Activated CD4-positive, alpha-beta T cell treated with anti-CD3 and anti-CD28 coated beads for 1 hour (primary cell): ENCODE measurements at regions not wholly inside any gene's neighbourhood (a gene's known extent, or its start where the extent isn't known, plus 50 kb on each side); places are given as distances from the start of the nearest gene placed in this dataset.

Source experiments
- DNase-seq: peaks from one replicate; pipeline ENCODE4 v3.0.0-alpha.2; 2020

DNA sequence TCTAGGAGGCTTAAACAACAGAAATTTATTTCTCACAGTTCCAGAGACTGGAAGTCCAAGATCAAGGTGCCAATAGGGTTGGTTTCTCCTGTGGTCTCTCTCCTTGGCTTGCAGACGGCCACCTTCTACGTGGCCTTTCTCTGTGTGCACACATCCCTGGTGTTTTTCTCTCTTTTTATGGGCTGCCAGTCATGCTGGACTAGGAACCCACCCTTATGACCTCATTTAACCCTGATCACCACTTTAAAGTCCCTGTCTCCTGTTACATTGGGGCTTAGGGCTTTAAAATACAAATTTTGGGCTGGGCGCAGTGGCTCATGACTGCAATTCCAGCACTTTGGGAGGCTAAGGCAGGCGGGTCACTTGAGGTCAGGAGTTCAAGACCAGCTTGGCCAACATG, 157.1 kb downstream of the TLE1 start:
- no peak for DNase-seq

DNA sequence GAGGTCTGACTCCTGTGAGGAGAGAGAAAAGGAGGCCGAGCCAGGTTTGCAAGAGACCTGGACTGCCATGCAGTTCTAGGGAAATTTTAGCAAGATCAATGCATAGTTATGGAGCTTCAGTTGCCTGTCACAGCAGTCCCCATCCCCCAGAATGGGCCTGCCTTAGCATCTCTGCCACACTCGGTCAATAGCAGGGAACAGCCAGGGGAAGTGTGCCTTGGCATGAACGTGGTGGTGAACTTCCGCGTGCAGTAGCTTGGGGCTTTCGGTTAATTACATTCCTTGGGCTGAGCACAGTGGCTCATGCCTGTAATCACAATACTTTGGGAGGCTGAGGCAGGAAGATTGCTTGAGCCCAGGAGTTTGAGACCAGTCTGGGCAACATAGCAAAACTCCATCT, 157.8 kb downstream of the TLE1 start:
- DNase-seq, result no peak

DNA sequence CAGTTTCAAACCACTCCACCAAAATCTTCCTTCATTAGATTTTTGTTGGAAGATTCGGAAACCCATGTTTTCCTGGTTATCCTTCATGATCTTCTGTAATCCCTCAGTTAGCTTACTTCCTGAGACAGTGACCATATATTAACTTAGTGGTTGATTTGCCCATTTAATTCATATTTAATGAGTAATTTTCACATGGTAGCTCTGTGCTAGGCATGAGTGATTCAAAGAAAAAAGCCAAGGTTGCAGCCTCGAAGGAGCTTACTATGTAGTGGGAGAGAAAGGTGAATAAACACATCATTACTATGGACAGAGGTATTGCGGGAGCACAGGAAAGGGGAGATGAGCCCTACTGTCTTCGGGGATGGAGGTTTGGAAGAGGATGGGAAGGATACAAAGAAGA, 158.5 kb downstream of the TLE1 start:
- no peak for DNase-seq

DNA sequence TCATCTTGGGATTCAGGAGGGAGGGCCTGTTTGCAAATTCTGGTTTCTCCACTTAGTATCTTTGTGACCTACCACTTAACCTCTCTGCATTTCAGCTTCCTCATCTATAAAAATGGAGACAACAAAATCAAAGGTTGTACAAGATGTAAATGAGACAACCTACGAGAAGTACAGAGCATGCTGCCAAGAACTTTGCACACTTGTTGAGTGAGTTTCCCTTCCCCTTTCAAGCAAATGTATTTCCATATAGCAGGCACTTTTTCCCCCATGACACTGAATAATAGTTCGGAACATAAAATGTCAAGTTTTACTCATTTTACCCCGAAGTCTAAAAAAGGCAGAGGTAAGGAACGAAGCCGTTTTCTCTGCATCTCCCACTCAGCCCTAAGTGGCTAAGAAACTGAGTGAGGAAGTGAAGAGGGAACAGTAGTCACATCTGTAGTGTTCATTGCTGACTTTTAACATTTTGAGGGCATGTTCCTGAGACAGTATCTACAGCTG, 159.0 kb downstream of the TLE1 start:
- DNase-seq, result no peak

DNA sequence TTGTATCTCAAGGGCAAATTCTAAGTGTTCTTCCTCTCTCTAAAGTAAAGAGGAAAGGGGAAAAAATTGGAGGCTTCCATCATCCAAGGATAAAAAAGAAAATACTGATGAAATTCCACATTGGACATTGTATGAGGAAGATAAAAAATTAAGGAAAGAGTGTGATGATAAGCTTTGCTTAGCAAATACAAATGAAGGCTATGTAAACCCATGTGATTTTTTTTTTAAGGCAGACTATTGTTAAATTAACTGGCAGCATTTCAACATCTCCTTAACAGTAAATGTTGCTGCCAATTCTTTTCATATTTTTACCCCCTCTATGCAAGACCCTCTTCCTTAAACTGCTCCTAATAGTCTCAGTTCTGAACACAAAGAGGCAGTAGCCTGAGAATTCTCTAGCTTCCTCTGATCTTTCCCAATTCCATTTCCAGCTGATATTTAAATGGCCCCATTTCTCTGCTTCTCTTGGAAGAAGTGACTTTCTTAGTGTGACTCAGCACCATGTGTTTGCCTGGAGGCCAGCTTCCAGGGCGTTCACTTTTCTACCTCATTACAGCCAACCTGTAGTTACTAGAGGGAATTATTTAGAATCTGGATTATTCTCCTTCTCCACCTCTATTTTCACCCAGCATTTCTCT, 159.7 kb downstream of the TLE1 start:
- DNase-seq, result no peak

DNA sequence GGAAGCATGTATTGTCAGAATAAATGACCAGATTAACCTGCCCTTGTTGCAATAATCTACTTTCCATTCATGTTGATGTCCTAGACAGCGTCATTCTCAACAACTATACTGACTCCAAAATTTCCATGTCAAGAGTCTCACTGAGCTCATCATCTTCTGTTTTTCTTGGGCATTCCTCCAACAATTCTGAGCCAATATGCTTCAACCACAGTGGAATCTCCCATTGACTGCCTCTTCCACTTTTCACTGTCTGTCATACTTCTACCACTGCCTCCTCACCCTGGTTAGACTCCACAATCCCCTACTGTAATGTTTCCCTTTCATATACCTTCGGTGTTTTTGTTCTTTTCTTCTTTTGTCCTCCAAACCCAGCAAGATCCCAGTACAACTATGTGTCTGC, 162.8 kb downstream of the TLE1 start:
- no peak for DNase-seq

DNA sequence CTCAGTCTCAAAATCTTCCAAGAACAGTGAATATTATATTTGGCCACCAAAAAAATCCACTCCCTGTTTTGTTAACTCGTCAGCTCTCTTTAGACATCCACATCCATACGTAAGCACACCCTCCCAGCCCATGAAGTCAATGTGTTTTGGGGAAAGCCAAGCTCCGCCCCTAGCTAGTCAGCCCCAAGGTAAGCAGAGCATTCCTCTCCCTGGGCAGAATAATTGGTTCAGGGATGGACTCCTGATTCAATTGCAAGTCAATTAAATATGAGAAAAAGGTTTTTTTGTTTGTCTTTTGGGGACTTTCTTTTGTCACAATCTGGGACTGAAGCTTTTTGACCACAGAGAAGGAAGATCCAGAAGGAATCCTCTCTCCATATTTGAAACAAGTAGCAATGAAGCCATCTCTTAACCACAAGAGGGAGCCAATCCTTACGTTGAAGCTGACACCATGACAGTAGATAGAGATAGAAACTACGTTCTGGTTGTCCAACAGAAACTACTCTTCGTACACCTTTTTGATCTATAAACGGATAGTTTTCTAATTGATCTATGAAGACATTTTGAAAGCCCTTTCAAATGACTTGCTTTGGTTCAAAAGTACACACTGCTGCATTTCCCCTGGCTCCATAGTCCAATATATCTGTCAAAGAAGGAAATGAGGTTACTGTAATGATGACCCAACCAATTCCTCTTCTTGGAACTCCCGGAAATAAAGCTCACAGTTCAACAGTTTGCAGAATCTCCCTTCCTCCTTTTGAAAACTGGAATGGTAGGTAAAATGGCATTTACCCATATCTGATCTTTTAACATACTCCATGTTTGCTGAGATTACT, 166.4 kb downstream of the TLE1 start:
- DNase-seq, result no peak

DNA sequence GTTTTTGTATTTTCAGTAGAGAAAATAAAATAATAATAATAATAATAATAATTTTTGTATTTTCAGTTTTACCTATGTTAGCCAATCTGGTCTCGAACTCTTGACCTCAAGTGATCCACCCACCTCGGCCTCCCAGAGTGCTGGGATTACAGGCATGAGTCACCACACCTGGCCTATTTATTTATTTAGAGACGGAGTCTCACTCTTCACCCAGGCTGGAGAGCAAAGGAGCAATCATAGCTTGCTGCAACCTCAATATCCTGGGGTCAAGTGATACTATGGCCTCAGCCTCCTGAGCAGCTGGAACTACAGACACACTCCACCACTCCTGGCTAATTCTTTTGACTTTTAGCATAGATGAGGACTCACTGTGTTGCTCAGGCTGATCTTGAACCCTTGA, 167.5 kb downstream of the TLE1 start:
- no peak for DNase-seq

DNA sequence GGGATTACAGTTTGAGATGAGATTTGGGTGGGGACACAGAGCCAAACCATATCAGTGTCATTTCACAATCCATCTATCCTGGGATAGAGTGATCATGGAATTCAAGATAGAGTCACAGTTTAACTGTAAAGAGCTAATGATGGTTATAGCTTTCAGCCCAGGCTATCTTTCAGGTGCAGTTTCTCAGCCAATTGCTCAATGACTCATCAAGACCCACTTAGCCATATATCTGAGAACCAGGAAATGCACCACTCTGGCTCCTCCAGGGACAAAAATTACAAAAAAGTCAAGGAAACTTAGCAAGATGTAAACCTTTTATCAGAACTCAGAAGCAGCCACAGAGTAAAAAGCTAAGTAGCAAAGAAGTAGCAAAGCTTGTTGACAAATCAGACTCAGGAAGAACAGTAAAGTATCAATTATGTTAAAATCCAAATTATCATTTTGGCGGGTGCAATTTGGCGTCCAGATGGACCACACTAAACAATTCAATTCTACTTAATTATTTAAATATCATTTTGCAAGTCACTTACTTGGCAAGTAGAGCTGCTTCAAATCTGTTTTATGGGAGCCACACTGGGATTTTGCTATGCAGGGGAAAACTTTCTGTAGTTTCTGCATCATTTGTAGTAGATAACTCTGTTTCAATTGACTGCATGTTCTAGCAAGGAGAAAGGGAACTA, 169.4 kb downstream of the TLE1 start:
- DNase-seq, result no peak

DNA sequence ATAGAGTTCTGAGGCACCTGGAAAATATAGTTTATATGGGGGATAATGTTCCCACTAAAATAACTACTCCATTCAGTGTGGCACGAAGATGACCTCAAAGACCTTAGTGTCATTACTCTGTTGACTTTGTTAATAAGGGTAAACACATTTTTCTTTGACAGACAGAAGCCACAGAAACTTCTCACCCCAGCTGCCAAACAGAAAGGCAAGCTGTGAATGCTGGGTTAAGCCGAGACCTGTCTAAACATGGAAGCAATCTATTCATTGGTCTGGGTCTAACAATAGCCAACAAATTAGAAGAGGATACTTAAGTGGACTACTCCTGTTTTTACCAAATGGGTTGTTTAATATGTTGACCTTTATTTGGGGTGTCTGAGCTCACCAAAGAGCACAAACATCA, 171.4 kb downstream of the TLE1 start:
- no peak for DNase-seq

DNA sequence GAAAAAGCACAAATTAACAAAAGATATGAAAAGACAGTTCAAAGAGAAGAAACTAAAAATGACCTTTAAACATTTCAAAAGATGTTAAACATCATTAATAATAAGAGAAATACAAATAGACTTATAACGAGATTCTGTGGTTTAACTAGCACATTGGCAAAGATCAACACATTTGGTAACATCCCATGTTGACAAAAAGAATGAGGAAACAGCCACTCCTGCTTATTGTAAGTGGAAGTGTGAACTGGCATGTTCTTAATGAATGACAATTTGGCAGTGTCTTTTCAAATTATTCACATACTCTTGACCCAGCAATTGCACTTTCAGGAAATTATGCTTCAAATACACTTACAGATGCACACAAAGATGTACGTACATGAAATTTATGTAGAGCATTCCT, 176.3 kb downstream of the TLE1 start:
- no peak for DNase-seq

DNA sequence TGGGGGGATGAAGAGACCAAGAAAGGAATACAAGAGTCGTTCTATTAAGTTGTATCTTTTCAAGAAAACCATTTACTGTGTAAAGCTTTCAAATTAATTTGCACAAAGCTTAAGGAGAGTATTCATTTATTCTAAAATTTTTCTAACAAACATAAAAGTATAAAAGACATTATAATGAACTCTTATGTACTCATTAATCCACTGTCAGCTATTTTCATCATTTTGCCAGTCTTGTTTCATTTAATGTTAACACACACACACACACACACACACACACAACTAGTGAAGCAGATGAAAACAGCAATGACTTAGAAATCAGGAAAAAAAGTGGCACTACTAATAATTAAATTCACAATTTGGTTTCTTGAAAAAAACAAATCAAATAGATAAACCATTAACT, 176.7 kb downstream of the TLE1 start:
- no peak for DNase-seq

DNA sequence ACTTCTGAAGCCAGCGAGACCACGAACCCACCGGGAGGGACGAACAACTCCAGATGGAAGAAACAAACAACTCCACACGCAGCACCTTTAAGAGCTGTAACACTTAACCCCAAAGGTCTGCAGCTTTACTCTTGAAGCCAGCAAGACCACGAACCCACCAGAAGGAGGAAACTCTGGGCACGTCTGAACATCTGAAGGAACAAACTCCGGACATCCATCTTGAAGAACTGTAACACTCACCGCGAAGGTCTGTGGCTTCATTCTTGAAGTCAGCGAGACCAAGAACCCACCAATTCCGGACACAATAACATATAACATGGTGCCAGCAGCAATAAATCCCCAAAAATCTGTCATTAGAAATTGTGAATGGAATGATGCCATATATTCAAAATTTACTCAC, 180.9 kb downstream of the TLE1 start:
- DNase-seq, result no peak

DNA sequence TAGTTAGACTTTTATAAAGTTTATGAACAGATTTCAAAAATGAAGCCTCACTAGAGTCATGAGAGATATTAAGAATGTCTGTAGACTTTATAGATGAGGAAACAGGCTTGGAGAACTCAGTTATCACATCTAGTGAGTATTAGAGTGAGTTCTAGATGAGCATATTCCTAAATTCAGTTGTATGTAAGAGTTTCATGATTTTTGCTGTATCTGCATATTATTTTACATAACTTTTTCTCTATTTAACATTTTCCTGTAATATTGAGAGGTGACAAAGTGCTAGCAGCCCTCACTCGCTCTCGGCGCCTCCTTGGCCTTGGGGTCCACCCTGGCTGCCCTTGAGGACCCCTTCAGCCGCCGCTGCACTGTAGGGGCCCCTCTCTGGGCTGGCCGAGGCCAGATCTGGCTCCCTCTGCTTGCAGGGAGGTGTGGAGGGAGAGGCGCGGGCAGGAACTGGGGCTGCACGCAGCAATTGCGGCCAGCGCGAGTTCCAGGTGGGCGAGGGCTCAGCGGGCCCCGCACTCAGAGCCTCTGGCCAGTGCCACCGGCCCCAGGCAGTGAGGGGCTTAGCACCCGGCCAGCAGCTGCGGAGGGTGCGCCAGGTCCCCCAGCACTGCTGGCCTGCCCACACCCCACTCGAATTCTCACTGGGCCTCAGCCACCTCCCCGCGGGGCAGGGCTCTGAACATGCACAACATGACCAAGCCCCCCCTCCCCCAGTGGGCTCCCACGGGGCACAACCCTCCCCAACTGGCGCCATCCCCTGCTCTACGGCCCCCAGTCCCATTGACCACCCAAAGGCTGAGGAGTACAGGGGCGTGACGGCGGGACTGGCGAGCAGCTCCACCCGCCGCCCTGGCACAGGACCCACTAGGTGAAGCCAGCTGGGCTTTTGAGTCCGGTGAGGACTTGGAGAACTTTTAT, 182.1 kb downstream of the TLE1 start:
- no peak for DNase-seq

DNA sequence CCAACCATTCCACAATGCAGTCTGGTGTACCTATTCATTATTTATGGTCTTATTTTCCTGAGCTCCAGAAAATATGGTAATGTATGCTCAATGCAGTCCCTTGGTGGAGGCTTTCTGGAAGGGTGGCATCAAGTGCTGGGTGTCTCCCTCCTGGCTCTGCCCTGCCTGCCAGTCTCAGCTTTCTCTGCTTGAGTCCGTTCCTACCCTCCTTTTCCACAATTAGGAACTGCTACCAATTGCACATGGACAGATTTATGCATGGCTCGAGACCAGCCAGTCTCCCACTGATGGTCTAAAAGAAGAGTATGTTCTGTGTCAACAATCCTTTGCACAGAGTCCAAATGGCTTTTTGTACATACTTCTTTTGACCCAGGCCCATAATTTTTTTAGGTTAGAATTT, 189.8 kb downstream of the TLE1 start:
- DNase-seq, result no peak

DNA sequence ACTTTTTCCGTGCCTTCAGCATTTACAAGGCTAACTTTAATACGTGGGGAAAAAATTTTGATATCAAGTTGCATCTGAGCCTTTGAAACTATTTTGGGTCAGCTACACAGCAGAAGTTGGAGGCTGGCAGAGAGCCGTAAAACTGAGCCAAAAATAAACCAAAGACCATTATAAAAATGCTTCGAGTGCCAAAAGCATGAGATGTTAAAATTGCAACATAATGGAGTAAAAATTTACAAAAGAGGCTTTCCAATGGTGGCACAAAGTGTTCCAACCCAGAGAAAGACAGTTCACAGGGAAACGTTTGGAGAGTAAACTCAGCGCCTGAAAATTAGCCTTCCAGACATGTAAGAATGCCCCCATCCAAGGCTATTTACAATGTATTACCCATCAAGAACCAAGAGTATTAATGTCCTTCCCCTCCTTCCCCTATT, 190.3 kb downstream of the TLE1 start:
- no peak for DNase-seq

DNA sequence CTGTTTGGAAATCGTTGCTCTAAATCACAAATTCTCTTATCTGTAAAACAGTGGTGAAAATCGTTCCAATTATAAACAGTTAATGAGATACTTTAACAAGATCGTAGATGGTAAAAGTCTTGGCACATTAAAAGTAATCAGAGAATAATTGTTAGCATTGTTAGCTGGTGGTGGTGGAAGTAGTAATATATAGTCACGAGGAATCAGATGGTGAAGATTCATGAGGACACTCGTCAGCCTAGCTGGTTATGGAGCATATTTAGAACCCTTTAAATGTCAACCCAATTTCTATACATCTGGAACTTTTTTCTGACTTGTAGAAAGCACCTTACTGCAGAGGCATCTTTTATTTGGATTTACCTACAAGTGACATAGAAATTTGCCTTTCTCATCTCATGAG, 190.8 kb downstream of the TLE1 start:
- no peak for DNase-seq

DNA sequence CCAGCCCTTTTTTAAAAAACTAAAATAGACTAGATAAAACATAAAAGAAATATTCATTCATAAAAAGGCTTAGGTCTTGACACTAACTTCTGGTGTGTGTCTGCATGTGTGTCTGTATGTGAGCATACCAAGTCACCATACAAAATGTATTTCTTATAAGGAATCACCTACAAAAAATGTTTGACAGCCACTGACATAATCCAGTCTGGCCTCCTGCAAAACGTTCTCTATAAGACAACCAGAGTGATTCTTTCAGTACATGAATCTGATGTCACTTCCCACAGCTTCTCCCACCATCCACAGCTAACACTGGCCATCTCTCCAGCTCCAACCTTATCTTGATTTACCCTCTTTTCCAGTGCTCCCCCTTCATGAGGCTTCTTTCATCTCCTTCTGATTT, 192.3 kb downstream of the TLE1 start:
- no peak for DNase-seq

DNA sequence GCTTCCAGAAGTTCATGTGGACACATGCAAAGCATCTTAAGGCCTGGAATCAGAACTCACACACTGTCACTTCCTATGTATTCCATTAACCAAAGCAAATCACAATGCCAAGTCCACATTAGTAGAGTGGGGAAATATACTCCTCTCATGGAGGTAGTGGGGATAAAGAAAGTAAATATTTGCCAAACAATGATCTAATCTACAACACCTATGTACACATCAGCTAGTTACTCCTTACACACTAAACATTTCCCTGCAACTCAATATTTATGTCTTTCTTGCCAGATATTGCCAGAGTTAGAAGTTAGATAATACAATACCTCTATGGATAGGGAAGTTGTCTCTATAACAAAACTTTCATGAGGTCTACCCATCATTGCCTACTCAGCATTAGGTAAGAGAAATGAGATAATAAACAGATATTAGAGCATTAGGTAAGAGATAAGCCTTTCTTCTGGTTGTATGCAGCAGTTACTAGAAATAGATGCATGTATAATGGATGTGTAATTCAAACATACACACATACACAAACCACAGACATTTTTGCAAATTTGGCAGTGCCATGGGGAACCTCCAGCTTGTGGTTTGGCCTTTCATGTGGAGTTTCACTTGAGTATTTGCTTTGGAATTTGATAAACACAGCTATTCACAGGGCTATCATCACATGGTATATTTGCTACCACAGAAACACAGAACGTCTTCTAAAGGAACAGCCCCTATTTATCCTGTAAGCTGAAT, 196.5 kb downstream of the TLE1 start:
- no peak for DNase-seq

DNA sequence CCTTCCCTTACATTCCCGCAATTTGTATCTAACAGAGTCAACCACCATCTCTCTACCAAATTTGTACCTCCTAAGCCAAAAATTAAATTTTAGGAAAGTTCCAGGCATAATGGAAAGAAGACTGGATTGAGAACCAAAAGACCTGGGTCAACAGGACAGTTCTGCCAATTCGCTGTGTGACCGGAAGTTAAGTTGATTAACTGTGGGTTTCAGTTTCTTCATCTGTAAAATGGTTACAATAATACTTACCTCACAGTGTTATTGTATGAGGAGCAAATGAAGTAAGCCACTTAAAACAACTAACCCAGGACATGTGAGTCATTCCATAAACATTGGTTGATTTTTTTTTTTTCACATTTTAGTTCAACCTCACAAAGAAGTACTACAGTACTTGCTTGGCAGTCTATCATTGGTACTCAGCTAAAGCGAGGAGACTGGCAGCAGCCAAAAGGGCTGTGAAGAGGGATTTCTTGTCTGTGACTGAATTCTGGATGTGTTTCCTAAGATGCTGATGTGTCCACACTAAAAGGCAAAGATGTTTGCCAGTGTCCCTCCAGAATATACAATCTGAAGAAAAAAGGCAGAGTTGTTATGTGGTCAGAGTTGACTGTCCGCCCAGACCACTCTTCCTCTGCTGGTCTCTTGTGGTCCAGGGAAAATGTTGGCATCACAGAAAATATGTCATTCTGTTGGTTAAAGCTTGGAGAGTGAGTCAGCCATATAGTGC, 198.6 kb downstream of the TLE1 start:
- DNase-seq, result no peak

DNA sequence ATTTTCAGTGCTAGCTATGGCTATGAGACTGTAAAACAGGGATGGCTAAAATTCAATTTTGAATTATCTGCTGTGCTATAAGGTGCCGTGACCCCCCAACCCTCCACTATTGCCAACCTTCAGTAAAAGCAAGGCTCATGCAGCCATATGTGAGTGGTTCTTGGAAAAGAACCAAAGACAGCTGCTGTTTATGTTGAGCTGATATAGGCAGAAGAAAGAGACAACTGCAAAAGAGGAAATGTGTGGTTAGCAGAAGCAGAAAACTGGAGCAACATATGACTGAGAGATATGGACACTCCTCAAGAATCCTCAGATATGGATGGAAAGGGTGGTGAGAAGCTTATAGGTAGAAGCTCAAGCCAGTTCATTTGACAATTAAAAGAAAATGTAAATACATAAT, 200.3 kb downstream of the TLE1 start:
- no peak for DNase-seq
